K562 (cell line): ENCODE measurements at regions not wholly inside any gene's neighbourhood (a gene's known extent, or its start where the extent isn't known, plus 50 kb on each side); places are given as distances from the start of the nearest gene placed in this dataset.

Experiments
- BDP1 ChIP-seq: IDR thresholded peaks from 3 replicates; pipeline ENCODE4 v1.6.1; 2011; ENCODE audit not compliant: insufficient read length, insufficient read depth
- CTCF ChIP-seq, 3 experiments: IDR thresholded peaks in 2 of 3; conservative IDR thresholded peaks in 1 of 3; 2 replicates each; pipeline ENCODE4 v1.5.1; 2011 to 2012; ENCODE audit warnings: low read length in 3 of 3, mild to moderate bottlenecking in 3 of 3, control low read depth in 2 of 3, improper control_type of control experiment in 1 of 3, inconsistent platforms in 1 of 3, low read depth in 1 of 3, mixed read lengths in 1 of 3, moderate library complexity in 1 of 3; ENCODE audit not compliant: insufficient read depth in 2 of 3
- HMGXB4 ChIP-seq: sonication (generic); formaldehyde crosslinking; IDR thresholded peaks from 2 replicates; pipeline ENCODE4 v1.8.1; 2023; ENCODE audit warnings: mild to moderate bottlenecking, missing genetic modification reagents

GRCh38 chr3:30470496-30470895, 135.9 kb upstream of the TGFBR2 start:
- TF ChIP-seq CTCF (IDR thresholded peaks at IDR 0.05 in 2 of 3, conservative IDR thresholded peaks at IDR 0.05 in 1 of 3; ENCODE audit: insufficient read depth in 2 of 3, low read depth in 1 of 3, low read length in 3 of 3) (no peak), BDP1 (no peak), HMGXB4 (CRISPR knock-in tag) (no peak)
